ENCODE measurements at regions not wholly inside any gene's neighbourhood (a gene's known extent, or its start where the extent isn't known, plus 50 kb on each side); places are given as distances from the start of the nearest gene placed in this dataset.

- in situ Hi-C loops (cut with MboI; ENCODE audit: low sequenced_read_pairs, unreplicated experiment), result no loop called here
- TF ChIP-seq CTCF (IDR thresholded peaks at IDR 0.05; ENCODE audit: borderline replicate concordance, control extremely low read depth, extremely low read depth, insufficient read depth, missing control alignments), result no peak
- no peak for DNase-seq (ENCODE audit: low spot score)
These were observed 69.5 kb downstream of the ZNF503 start for GRCh38 chr10:75332081-75332480.

DNA sequence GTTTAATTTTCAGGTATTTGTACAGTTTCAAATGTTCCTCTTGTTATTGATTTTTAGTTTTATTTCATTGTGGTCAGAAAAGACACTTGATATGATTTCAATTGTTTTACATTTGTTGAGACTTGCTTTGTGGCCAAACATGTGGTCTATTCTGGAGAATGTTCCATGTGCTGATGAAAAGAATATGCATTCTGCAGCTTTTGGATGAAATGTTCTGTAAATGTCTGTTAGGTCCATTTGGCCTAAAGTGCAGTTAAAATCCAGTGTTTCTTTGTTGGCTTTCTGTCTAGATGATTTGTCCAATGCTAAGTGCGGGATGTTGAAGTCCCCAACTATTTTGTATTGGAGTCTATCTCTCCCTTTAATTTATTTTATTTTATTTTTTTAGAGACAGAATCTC, 70.5 kb downstream of the ZNF503 start:
- TF ChIP-seq CTCF (IDR thresholded peaks at IDR 0.05; ENCODE audit: borderline replicate concordance, control extremely low read depth, extremely low read depth, insufficient read depth, missing control alignments), result no peak
- in situ Hi-C loops (cut with MboI; ENCODE audit: low sequenced_read_pairs, unreplicated experiment), result no loop called here
- DNase-seq (ENCODE audit: low spot score), result no peak

GRCh38 chr10:75329190-75329745, 72.3 kb downstream of the ZNF503 start:
- in situ Hi-C loops (cut with MboI; ENCODE audit: low sequenced_read_pairs, unreplicated experiment), result no loop called here
- no peak for TF ChIP-seq CTCF (IDR thresholded peaks at IDR 0.05; ENCODE audit: borderline replicate concordance, control extremely low read depth, extremely low read depth, insufficient read depth, missing control alignments)
- no peak for DNase-seq (ENCODE audit: low spot score)

GRCh38 chr10:75326306-75326705, 75.3 kb downstream of the ZNF503 start:
- in situ Hi-C loops (cut with MboI; ENCODE audit: low sequenced_read_pairs, unreplicated experiment), result no loop called here
- TF ChIP-seq CTCF (IDR thresholded peaks at IDR 0.05; ENCODE audit: borderline replicate concordance, control extremely low read depth, extremely low read depth, insufficient read depth, missing control alignments), result no peak
- DNase-seq (ENCODE audit: low spot score), result no peak

- DNase-seq (ENCODE audit: low spot score), result no peak
- in situ Hi-C loops (cut with MboI; ENCODE audit: low sequenced_read_pairs, unreplicated experiment), result no loop called here
- TF ChIP-seq CTCF (IDR thresholded peaks at IDR 0.05; ENCODE audit: borderline replicate concordance, control extremely low read depth, extremely low read depth, insufficient read depth, missing control alignments), result no peak
These were observed 82.3 kb downstream of the ZNF503 start for GRCh38 chr10:75319274-75319673.

DNA sequence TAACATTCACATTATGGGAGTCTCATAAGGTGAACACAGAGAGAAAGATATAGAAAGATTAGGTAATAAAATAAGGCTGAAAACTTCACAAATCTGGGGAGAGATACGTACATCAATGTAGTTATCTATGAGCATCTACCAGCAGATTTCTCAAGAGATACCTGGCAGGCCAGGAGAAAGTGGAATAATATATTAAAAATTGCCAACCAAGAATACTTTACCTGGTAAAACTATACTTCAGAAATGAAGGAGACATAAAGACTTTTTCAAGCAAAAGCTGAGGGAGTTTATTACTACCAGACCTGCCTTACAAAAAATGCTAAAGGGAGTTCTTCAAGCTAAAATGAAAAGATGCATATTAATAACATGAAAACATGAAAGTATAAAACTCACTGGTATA, 78.8 kb upstream of the COMTD1 start:
- no peak for TF ChIP-seq CTCF (IDR thresholded peaks at IDR 0.05; ENCODE audit: borderline replicate concordance, control extremely low read depth, extremely low read depth, insufficient read depth, missing control alignments)
- no peak for DNase-seq (ENCODE audit: low spot score)
- in situ Hi-C loops (cut with MboI; ENCODE audit: low sequenced_read_pairs, unreplicated experiment), result no loop called here

GRCh38 chr10:75312440-75312839, 76.7 kb upstream of the COMTD1 start:
- in situ Hi-C loops (cut with MboI; ENCODE audit: low sequenced_read_pairs, unreplicated experiment), result no loop called here
- TF ChIP-seq CTCF (IDR thresholded peaks at IDR 0.05; ENCODE audit: borderline replicate concordance, control extremely low read depth, extremely low read depth, insufficient read depth, missing control alignments), result no peak
- DNase-seq (ENCODE audit: low spot score), result no peak
